Stomach smooth muscle (tissue), 2 donors: ENCODE measurements at regions not wholly inside any gene's neighbourhood (a gene's known extent, or its start where the extent isn't known, plus 50 kb on each side); places are given as distances from the start of the nearest gene placed in this dataset.
"Not testable (repeated sequence)": the region's sequence is repeated elsewhere in the genome, so short reads cannot be mapped to it uniquely, and the experiment has no call there.

Experiments used
- H3K27ac ChIP-seq: one replicate; pipeline ENCODE4 v1.7.0; 2013; ENCODE audit warnings: mild to moderate bottlenecking, low read length, inconsistent platforms
- H3K27me3 ChIP-seq, 2 donors: one replicate each; pipeline ENCODE4 v1.7.0; 2013; ENCODE audit warnings: low read length in 2 of 2; ENCODE audit not compliant: insufficient read depth in 2 of 2, control insufficient read depth in 1 of 2
- H3K36me3 ChIP-seq, 2 donors: one replicate each; pipeline ENCODE4 v1.7.0; 2013; ENCODE audit warnings: low read length in 2 of 2; ENCODE audit not compliant: control insufficient read depth in 2 of 2, insufficient read depth in 2 of 2
- H3K4me1 ChIP-seq: one replicate; pipeline ENCODE4 v1.7.0; 2013; ENCODE audit warnings: low read length; ENCODE audit not compliant: control insufficient read depth, insufficient read depth
- H3K4me3 ChIP-seq, 2 donors: one replicate each; pipeline ENCODE4 v1.7.0; 2013; ENCODE audit warnings: low read length in 2 of 2
- H3K9ac ChIP-seq, 2 donors: one replicate each; pipeline ENCODE4 v1.7.0; 2013; ENCODE audit warnings: low read length in 2 of 2, mild to moderate bottlenecking in 1 of 2
- H3K9me3 ChIP-seq, 2 donors: one replicate each; pipeline ENCODE4 v1.7.0; 2013; ENCODE audit warnings: low read length in 2 of 2; ENCODE audit not compliant: control insufficient read depth in 2 of 2
- donor health status: healthy.
- donor health status: Pancreatic carcinoma.

- not testable (repeated sequence) for H3K4me1 ChIP-seq, H3K27me3 ChIP-seq, H3K9ac ChIP-seq, H3K9me3 ChIP-seq, H3K27ac ChIP-seq, H3K4me3 ChIP-seq, H3K36me3 ChIP-seq
These were observed 116.0 kb upstream of the PALM2AKAP2 start for GRCh38 chr9:109663978-109664377.

GRCh38 chr9:109665736-109666135, 114.3 kb upstream of the PALM2AKAP2 start:
- not testable (repeated sequence) for H3K9me3 ChIP-seq, H3K27ac ChIP-seq, H3K9ac ChIP-seq, H3K27me3 ChIP-seq, H3K4me1 ChIP-seq, H3K36me3 ChIP-seq, H3K4me3 ChIP-seq

GRCh38 chr9:109681301-109681700, 98.7 kb upstream of the PALM2AKAP2 start:
- H3K4me1 ChIP-seq, result no peaks in the 10 kb centered on the region
- no peak overlapping the region for H3K4me3 ChIP-seq
- H3K9me3 ChIP-seq, result no peaks in the 10 kb centered on the region
- no peak overlapping the region for H3K9ac ChIP-seq
- no peak overlapping the region for H3K27ac ChIP-seq
- no peaks in the 10 kb centered on the region for H3K27me3 ChIP-seq
- no peaks in the 10 kb centered on the region for H3K36me3 ChIP-seq

GRCh38 chr9:109682227-109682626, 97.8 kb upstream of the PALM2AKAP2 start:
- no peak overlapping the region for H3K4me3 ChIP-seq
- no peak overlapping the region for H3K9ac ChIP-seq
- no peaks in the 10 kb centered on the region for H3K27me3 ChIP-seq
- H3K9me3 ChIP-seq, result no peaks in the 10 kb centered on the region
- no peaks in the 10 kb centered on the region for H3K36me3 ChIP-seq
- no peak overlapping the region for H3K27ac ChIP-seq
- no peaks in the 10 kb centered on the region for H3K4me1 ChIP-seq

GRCh38 chr9:109683521-109683920, 96.5 kb upstream of the PALM2AKAP2 start:
- H3K4me3 ChIP-seq, result no peak overlapping the region
- no peaks in the 10 kb centered on the region for H3K36me3 ChIP-seq
- no peak overlapping the region for H3K9ac ChIP-seq
- no peaks in the 10 kb centered on the region for H3K9me3 ChIP-seq
- H3K27ac ChIP-seq, result no peak overlapping the region
- no peaks in the 10 kb centered on the region for H3K27me3 ChIP-seq
- no peaks in the 10 kb centered on the region for H3K4me1 ChIP-seq

- H3K4me3 ChIP-seq, result no peak overlapping the region
- H3K9ac ChIP-seq, result no peak overlapping the region
- H3K4me1 ChIP-seq, result no peaks in the 10 kb centered on the region
- H3K9me3 ChIP-seq, result no peaks in the 10 kb centered on the region
- H3K27me3 ChIP-seq, result no peaks in the 10 kb centered on the region
- H3K27ac ChIP-seq, result no peak overlapping the region
- H3K36me3 ChIP-seq, result no peaks in the 10 kb centered on the region
These were observed 90.3 kb upstream of the PALM2AKAP2 start for GRCh38 chr9:109689701-109690100.

GRCh38 chr9:109699019-109699418, 81.0 kb upstream of the PALM2AKAP2 start:
- Histone ChIP-seq H3K27ac (no peak overlapping the region), H3K4me1 (no peaks in the 10 kb centered on the region), H3K36me3 (no peaks in the 10 kb centered on the region), H3K9ac (no peak overlapping the region), H3K9me3 (no peaks in the 10 kb centered on the region), H3K27me3 (no peaks in the 10 kb centered on the region), H3K4me3 (no peak overlapping the region)

- H3K27ac ChIP-seq, result no peak overlapping the region
- no peaks in the 10 kb centered on the region for H3K27me3 ChIP-seq
- no peak overlapping the region for H3K4me3 ChIP-seq
- no peaks in the 10 kb centered on the region for H3K9me3 ChIP-seq
- peaks cover 9% of the 10 kb centered on the region for H3K4me1 ChIP-seq
- no peak overlapping the region for H3K9ac ChIP-seq
- no peaks in the 10 kb centered on the region for H3K36me3 ChIP-seq
These were observed 75.5 kb upstream of the PALM2AKAP2 start for GRCh38 chr9:109704546-109704945.

- no peaks in the 10 kb centered on the region for H3K9me3 ChIP-seq
- H3K27me3 ChIP-seq, result no peaks in the 10 kb centered on the region
- H3K27ac ChIP-seq, result no peak overlapping the region
- no peaks in the 10 kb centered on the region for H3K36me3 ChIP-seq
- H3K4me3 ChIP-seq, result no peak overlapping the region
- no peak overlapping the region for H3K9ac ChIP-seq
- H3K4me1 ChIP-seq, result peaks cover 10% of the 10 kb centered on the region
These were observed 74.5 kb upstream of the PALM2AKAP2 start for GRCh38 chr9:109705515-109705914.

GRCh38 chr9:109707355-109707754, 72.6 kb upstream of the PALM2AKAP2 start:
- Histone ChIP-seq H3K27me3 (no peaks in the 10 kb centered on the region), H3K36me3 (no peaks in the 10 kb centered on the region)

GRCh38 chr9:109708451-109708945, 71.5 kb upstream of the PALM2AKAP2 start:
- Histone ChIP-seq H3K9me3 (no peaks in the 10 kb centered on the region), H3K36me3 (no peaks in the 10 kb centered on the region), H3K27ac (no peak overlapping the region), H3K9ac (no peak overlapping the region), H3K27me3 (no peaks in the 10 kb centered on the region), H3K4me3 (no peak overlapping the region), H3K4me1 (peaks cover 10% of the 10 kb centered on the region)

More at GRCh38 chr9:109707355-109707754, 72.6 kb upstream of the PALM2AKAP2 start:
- no peaks in the 10 kb centered on the region for H3K9me3 ChIP-seq
- peaks cover 10% of the 10 kb centered on the region for H3K4me1 ChIP-seq
- H3K9ac ChIP-seq, result no peak overlapping the region
- H3K4me3 ChIP-seq, result no peak overlapping the region
- no peak overlapping the region for H3K27ac ChIP-seq
